Thyroid gland (tissue), 4 donors: ENCODE measurements at regions not wholly inside any gene's neighbourhood (a gene's known extent, or its start where the extent isn't known, plus 50 kb on each side); places are given as distances from the start of the nearest gene placed in this dataset.

ENCODE experiments used
- POLR2A ChIP-seq, 2 donors: fragments of 450-650 bp; IDR thresholded peaks; one replicate each; pipeline ENCODE4 v1.6.1; 2017; ENCODE audit warnings: antibody characterized with exemption in 2 of 2, mild to moderate bottlenecking in 2 of 2, moderate library complexity in 1 of 2
- TF ChIP-seq, protein P1 (sequence below), 6 experiments: fragments of 200-600 bp in 3 of 6; fragments of 450-650 bp in 3 of 6; sonication (generic) in 3 of 6; IDR thresholded peaks; one replicate each; pipeline ENCODE4 v1.5.1; 2016 to 2019; ENCODE audit warnings: antibody characterized with exemption in 6 of 6, mild to moderate bottlenecking in 2 of 6, inconsistent platforms in 1 of 6, moderate library complexity in 1 of 6

DNA sequence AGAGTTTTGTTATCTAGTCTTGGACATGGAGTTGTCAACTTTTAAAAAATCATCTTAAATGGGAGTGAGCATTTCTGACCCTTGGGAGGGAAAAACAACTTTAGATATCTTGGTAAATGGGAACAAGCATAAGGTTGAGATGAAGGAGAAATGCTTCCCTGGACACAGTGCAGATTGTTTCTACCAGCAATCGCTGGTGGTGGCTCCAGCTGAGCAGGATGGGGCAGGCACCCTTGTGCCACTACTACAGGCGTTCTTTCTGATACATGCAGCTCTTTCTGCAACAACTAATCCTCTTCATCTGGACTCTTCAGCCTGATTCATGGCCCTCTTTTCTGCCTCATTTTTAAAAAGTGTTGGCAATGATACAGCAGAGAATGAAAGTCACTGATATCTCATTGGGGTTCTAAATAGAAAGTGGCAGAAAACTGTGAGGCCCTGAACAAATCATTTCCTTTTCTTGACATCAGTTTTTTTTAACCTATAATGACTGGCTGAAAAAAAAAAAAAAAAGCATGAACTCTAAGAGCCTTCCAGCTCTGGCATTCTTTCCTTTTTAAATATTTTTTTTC lies 409.4 kb upstream of the PTGER4 start:
- TF ChIP-seq, protein P1, sequence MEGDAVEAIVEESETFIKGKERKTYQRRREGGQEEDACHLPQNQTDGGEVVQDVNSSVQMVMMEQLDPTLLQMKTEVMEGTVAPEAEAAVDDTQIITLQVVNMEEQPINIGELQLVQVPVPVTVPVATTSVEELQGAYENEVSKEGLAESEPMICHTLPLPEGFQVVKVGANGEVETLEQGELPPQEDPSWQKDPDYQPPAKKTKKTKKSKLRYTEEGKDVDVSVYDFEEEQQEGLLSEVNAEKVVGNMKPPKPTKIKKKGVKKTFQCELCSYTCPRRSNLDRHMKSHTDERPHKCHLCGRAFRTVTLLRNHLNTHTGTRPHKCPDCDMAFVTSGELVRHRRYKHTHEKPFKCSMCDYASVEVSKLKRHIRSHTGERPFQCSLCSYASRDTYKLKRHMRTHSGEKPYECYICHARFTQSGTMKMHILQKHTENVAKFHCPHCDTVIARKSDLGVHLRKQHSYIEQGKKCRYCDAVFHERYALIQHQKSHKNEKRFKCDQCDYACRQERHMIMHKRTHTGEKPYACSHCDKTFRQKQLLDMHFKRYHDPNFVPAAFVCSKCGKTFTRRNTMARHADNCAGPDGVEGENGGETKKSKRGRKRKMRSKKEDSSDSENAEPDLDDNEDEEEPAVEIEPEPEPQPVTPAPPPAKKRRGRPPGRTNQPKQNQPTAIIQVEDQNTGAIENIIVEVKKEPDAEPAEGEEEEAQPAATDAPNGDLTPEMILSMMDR (IDR thresholded peaks at IDR 0.05), result no peak
- TF ChIP-seq POLR2A (IDR thresholded peaks at IDR 0.05), result no peak
